ENCODE measurements at regions not wholly inside any gene's neighbourhood (a gene's known extent, or its start where the extent isn't known, plus 50 kb on each side); places are given as distances from the start of the nearest gene placed in this dataset.

DNA sequence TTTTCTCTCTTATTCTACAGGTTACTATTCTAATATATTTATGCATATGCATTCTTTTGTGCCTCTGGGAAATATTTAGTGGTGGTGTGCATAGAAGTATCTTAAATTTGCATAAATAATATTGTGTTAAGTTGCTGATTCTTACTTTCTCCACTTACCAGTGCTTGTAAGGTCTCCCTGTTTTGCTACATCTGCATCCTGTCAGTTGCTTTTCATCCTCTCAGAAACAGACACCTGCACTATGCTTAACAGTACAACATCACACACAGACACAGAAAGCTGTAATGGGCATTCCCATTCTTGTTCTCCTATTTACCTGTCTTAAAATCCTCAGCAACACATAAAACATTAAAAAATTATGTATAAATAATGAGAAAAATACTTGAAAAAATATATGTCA is 713.3 kb upstream of the RGMB start:
- intact Hi-C loops (cut with DNase I) = no loop called here
- no peak for DNase-seq (ENCODE audit: low spot score)

DNA sequence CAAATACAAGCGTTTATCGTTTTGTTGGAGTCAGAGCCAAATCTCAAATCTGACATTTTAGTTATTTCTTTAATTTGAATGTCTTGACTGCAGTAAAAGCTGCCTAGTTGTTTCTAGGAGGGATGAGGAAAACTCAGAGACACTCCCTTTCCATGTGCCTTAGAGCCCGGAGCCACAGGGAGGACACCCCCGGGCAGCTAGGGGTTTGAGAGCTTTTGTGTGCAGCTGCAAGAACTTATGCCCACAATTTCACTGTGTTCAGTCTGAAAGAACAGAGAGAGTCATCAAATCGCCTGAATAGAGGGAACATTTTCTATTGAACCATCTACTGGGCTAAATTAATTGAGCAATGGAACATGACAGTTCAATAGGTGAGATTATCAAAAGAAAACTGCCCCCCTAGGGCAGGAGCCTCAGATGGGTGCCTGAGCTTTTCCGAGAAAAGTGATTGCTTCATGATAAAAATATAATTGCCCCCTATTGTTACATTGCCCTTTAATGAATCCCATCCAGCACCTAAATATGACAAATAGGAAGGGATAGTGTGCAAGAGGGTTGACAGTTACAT is 709.3 kb upstream of the RGMB start:
- no peak for DNase-seq (ENCODE audit: low spot score)
- intact Hi-C loops (cut with DNase I) = no loop called here

DNA sequence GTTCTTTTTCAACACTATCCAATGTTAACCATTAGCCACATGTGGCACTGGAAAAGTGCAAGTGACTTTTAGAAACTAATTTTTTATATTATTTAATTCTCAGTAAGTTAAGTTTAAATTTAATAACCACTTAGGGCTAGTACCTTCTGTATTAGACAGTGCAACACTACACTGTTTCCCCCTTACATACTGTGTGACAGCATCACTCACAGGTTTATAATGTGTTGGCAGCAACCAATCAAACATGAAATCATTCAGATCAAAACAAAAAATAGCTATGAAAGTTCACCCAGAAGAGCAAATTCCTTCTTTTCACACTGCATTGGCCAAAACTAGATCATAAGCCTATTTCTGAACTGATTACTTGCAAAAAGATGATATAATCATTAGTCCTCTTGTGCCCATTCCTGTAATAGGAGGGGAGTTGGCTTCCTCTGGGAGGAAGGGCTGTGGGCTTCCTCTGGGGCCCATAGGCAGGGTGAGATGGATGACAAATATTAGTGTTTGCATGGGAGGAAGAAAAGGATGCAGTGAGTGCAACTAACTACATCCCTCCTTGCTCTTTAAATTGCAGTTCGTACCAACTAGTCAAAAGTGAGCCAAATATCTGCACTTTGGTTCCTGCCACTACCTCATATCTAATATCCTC is 708.1 kb upstream of the RGMB start:
- DNase-seq (ENCODE audit: low spot score) = no peak
- intact Hi-C loops (cut with DNase I) = no loop called here

DNA sequence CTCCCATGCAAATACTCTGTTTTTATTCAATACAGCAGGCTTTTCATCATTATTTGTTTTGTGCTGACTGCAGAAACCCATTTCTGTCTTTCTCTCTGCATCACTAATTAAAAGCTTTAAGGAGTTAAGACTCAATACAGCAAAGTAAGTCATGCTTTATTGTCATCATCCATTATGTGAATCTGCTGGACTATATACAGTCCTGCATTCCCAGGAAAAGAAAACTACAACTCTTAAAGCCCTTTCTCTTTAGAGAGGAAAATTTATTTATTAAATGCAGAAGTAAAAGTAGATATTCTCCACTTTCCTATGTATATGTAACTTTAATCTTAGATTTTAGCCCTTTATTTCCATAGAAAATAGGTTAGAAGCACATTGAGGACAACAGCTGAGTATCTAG is 706.6 kb upstream of the RGMB start:
- DNase-seq (ENCODE audit: low spot score) = no peak
- intact Hi-C loops (cut with DNase I) = no loop called here

GRCh38 chr5:98069876-98070512 is 703.5 kb upstream of the RGMB start:
- intact Hi-C loops (cut with DNase I) = no loop called here
- no peak for DNase-seq (ENCODE audit: low spot score)

DNA sequence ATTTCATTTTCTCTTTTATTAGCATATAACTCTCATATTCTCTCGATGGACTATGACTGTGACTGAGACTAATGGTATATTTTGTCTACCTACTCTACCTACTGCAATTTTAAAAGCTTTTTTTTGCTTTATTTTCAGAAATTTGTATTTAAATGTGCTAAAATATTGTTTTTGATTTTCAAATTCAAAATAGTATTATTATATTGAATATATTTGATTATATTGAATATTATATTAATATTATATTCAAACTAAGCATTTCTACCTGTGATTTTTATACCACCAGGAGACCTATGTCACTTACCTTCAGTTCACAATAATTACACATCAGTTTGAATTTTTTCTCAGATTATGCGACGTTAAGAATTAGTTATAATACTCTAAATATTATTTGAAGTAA is 700.5 kb upstream of the RGMB start:
- no peak for DNase-seq (ENCODE audit: low spot score)
- intact Hi-C loops (cut with DNase I) = no loop called here

DNA sequence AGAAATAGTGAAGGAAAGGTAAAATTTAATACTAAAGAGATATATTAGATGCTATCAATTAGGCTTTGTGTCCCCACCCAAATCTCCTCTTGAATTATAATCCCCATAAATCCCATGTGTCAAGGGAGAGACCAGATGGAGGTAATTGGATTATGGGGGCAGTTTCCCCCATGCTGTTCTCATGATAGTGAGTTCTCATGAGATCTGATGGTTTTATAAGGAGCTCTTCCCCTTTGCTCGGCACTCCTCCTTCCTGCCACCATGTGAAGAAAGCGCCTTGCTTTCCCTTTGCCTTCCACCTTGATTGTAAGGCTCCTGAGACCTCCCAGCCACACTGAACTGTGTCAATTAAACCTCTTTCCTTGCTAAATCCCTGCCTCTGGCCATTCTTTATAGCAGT is 697.0 kb upstream of the RGMB start:
- no peak for DNase-seq (ENCODE audit: low spot score)
- intact Hi-C loops (cut with DNase I) = no loop called here

DNA sequence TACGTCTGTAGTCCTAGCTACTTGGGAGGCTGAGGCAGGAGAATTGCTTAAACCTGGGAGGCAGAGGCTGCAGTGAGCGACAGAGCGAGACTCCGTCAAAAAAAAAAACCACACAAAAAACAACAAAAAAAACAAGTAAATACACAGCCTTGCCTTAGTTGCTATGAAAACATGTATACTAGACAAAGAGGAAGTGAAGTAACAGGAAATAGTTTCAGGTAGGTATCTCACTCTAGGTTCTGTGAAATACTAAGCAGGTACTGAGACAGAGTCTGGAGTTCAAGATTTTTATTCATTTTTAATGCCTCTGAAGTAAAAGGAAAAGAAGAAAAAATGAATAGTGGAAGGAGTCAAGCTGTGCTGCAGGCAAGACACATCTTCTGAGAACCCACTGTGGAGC is 687.9 kb upstream of the RGMB start:
- no peak for DNase-seq (ENCODE audit: low spot score)
- intact Hi-C loops (cut with DNase I) = no loop called here

GRCh38 chr5:98095072-98095471 is 678.4 kb upstream of the RGMB start:
- intact Hi-C loops (cut with DNase I) = no loop called here
- DNase-seq (ENCODE audit: low spot score) = no peak

- intact Hi-C loops (cut with DNase I) = no loop called here
- DNase-seq (ENCODE audit: low spot score) = no peak
These were observed 677.3 kb upstream of the RGMB start for GRCh38 chr5:98096155-98096554.

GRCh38 chr5:98099448-98100105 is 673.9 kb upstream of the RGMB start:
- intact Hi-C loops (cut with DNase I) = no loop called here
- DNase-seq (ENCODE audit: low spot score) = no peak

DNA sequence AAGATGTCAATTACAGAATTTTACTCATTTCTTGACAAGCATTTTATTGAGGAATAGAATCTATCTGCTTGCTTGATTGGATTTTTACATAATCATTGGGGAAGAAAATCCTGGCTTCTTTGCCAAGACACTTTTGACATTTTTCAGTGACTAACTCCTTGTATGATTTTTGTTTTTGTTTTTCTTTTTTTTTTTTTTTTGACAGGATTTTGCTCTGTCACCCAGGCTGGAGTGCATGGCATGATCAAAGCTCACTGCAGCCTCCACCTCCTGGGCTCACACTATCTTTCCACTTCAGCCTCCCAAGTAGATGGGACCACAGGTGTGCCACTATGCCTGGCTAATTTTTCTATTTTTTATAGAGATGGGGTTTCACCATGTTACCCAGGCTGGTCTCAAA is 672.3 kb upstream of the RGMB start:
- intact Hi-C loops (cut with DNase I) = no loop called here

DNA sequence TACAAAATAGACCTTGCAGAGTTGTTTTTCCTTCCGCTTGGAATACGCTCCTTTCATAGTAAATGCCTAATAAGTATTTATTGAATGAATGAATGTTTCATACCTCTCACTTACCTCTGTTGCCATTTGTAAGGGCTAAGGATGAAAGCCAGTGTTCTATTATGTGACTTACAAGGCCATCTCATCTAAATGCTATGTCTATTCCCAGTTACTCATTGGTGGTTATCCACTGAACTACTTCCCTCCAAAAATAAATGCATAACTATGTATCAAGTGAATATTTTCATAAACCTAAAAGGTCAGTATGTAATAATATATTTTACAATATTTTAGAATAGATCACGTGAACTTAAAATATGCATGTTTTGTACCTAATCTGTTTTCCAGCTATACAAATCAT is 670.5 kb upstream of the RGMB start:
- intact Hi-C loops (cut with DNase I) = no loop called here
- DNase-seq (ENCODE audit: low spot score) = no peak

More for the DNA sequence above, 672.3 kb upstream of the RGMB start:
- no peak for DNase-seq (ENCODE audit: low spot score)

DNA sequence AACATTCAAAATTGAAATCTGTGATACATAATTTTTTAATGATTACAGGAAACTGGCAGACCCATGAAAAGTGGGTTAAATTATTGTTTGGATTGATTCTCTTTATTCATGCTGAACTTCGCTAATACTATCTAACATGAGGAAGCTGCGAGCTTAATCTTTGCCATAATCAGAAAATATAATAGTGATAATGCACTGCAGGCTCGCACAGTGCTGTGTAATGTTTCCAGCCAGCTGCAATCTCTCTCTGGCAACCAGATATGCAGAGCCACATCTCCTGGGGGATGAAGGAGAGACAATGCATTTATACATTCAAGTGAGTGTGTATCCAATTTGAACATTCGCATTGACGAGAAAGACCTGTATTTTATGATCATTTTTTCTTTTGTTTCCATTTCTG is 669.7 kb upstream of the RGMB start:
- DNase-seq (ENCODE audit: low spot score) = no peak
- intact Hi-C loops (cut with DNase I) = no loop called here

DNA sequence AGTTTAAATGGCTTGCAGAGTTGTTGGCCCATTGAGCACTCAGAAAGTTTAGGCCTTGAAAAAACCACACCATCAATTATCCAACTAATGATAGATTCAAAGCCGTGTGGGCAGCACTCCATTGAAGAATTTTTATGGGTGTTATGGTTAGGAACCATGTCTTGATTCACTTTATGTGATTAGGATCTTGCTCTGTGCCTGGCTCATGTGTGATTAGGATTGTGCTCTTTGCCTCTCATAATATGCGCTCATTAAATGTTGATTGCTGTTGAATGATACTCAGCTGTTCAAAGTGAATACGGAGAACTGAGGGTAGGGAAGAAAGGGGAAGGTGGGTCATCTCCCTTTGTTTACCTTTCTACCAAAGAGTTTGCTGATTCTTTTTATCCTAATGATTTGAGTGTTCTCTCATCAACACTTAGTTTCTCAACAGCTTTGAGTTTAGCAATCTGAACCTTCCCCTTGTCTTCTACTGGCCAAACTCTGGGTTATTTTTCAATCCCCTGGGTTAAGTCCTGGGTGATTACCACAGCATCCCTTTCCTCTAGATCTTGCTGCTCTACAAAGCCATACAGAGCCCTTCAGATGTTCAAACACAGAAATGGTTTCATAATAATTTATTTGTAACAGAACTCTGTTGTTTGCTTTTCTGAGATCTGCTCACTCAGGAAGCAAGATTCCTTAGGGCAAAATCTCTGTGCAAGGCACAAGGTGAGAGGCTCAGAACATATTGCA is 668.8 kb upstream of the RGMB start:
- no peak for DNase-seq (ENCODE audit: low spot score)
- intact Hi-C loops (cut with DNase I) = no loop called here

DNA sequence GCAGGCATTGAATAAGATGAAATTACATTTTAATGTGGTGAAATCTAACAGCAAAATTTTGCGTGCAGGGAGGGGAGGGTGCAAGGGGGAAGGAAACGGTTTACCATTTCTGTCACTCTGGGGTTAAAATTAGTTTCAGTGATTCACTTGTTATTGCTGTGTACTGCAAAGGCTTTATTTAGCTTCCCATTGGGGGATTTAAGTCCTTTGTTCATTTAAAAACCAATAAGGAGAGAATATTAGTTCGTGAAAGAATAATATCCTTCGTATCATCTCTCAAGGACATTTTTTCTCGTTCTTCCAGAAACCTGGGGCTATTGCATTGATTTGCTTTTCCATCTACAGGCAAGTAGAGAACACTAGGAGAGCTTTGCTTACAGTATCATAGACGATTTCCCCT is 667.8 kb upstream of the RGMB start:
- DNase-seq (ENCODE audit: low spot score) = no peak
- intact Hi-C loops (cut with DNase I) = no loop called here

DNA sequence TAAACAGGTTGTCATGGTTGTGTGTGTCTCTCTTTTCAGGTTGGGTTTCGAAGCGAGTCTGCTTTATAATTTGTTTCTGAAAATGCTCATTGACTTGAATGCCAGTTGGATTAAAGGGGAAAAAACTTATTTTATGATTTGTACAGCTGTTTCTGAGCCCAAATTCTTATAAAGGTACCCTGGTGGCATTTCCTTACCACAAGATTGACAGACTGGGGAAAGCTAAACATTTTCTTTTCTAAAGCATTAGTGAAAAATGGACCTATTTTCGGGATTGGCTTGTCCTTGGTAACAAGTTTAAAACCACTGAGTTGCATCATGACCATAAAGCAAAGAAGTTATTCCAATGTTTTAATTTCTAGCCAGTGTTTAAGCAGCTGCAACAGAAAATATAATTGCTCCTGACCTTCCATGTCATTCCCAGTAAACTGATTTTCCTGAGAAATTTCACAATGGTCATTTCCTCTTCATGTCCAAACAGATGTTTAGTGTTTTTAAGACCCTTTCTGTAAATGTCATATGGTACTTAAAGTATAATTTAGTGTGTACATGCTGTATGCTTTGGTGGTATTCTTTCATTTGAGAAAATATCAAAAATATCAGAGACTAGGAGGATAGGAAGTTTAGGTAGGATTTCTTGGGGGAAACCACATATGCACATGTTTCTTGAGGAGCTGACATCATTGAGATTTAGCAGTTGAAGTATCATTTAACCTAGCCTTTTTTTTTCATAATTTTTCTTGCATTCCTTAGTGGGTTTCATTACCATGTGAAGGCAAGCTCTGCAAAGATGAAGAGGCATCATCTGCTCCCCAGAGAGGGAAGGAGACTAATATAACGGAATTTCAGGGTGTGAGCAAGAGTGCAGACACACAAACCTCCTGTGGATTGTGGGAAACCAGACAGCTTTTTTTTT is 667.1 kb upstream of the RGMB start:
- intact Hi-C loops (cut with DNase I) = no loop called here
- no peak for DNase-seq (ENCODE audit: low spot score)

- intact Hi-C loops (cut with DNase I) = no loop called here
- DNase-seq (ENCODE audit: low spot score) = no peak
These were observed 665.0 kb upstream of the RGMB start for GRCh38 chr5:98108497-98108896.

GRCh38 chr5:98109561-98110006 is 663.9 kb upstream of the RGMB start:
- intact Hi-C loops (cut with DNase I) = no loop called here
- DNase-seq (ENCODE audit: low spot score) = no peak
